GM12878 (cell line): ENCODE measurements at regions not wholly inside any gene's neighbourhood (a gene's known extent, or its start where the extent isn't known, plus 50 kb on each side); places are given as distances from the start of the nearest gene placed in this dataset.

ENCODE experiments used
- ATAC-seq: fragments of 200-7000 bp; cut with Tn5 transposase; 3 replicates; pipeline ENCODE4 v1.9.1; 2020; ENCODE audit warnings: mild to moderate bottlenecking, moderate library complexity
- BruUV-seq: library from RNA; stranded (reverse); fragments of 400-500 nt; replicated peaks from 2 replicates; lab custom pipeline; 2021; lab: Mats Ljungman, UMichigan
- CTCF ChIA-PET: fragments of 300-600 bp; sonication (Branson Sonifier 250); formaldehyde crosslinking; extraction: SDS; loops from one replicate; lab custom pipeline; 2021; ENCODE audit warnings: inconsistent platforms; lab: Yijun Ruan, JAX
- POLR2A ChIA-PET: fragments of 350-600 bp; formaldehyde crosslinking; extraction: SDS; loops from one replicate; lab custom pipeline; 2021; ENCODE audit warnings: inconsistent platforms; lab: Charles Lee
- RAD21 ChIA-PET: fragments of 300-600 bp; sonication (Branson Sonifier 250); formaldehyde crosslinking; loops from one replicate; lab custom pipeline; 2023; ENCODE audit warnings: antibody characterized with exemption; ENCODE audit not compliant: unreplicated experiment; lab: Charles Lee
- SMC1A ChIA-PET: fragments of 300-600 bp; sonication (Branson Sonifier 250); formaldehyde crosslinking; loops from one replicate; lab custom pipeline; 2023; ENCODE audit not compliant: unreplicated experiment, uncharacterized antibody; lab: Charles Lee
- DNase-seq: peaks from one replicate; pipeline ENCODE4 v3.0.0-alpha.2; 2011; ENCODE audit warnings: low read depth, low spot score
- FAIRE-seq: peaks from 3 replicates; lab custom pipeline; 2011; peaks lifted over from hg19 to GRCh38; lab: Jason Lieb, UNC
- H2AFZ ChIP-seq: 2 replicates; pipeline ENCODE4 v1.6.0; 2011; ENCODE audit warnings: low read depth, low read length, control low read depth; ENCODE audit not compliant: control insufficient read depth
- H3K27ac ChIP-seq: 2 replicates; pipeline ENCODE4 v1.5.1; 2011; ENCODE audit warnings: control low read depth; ENCODE audit not compliant: control insufficient read depth, insufficient read depth
- H3K27me3 ChIP-seq, 2 experiments: replicated peaks in 1 of 2; 2 replicates each; pipeline versions ENCODE4 v1.6.0 to v1.6.1; 2011; ENCODE audit warnings: low read length in 1 of 2; ENCODE audit not compliant: control insufficient read depth in 2 of 2, insufficient read depth in 2 of 2
- H3K36me3 ChIP-seq, 2 experiments: 2 replicates each; pipeline ENCODE4 v1.5.1; 2011; ENCODE audit warnings: low read length in 1 of 2; ENCODE audit not compliant: control insufficient read depth in 2 of 2, insufficient read depth in 2 of 2
- H3K4me1 ChIP-seq: 2 replicates; pipeline ENCODE4 v1.6.1; 2011; ENCODE audit warnings: mild to moderate bottlenecking, low read length, moderate library complexity, mixed read lengths; ENCODE audit not compliant: control insufficient read depth, insufficient read depth
- H3K4me2 ChIP-seq: 2 replicates; pipeline ENCODE4 v1.6.0; 2011; ENCODE audit warnings: control low read depth; ENCODE audit not compliant: control insufficient read depth, insufficient read depth
- H3K4me3 ChIP-seq: fragments of 200-600 bp; sonication (generic); 2 replicates; pipeline ENCODE4 v1.5.1; 2016
- H3K79me2 ChIP-seq: 2 replicates; pipeline ENCODE4 v1.6.0; 2011; ENCODE audit warnings: low read length; ENCODE audit not compliant: control insufficient read depth, insufficient read depth
- H3K9ac ChIP-seq: 2 replicates; pipeline ENCODE4 v1.8.0; 2011; ENCODE audit warnings: low read length, control low read depth, mixed read lengths; ENCODE audit not compliant: control insufficient read depth, insufficient read depth
- H3K9me3 ChIP-seq: replicated peaks from 3 replicates; pipeline ENCODE4 v1.5.1; 2011; ENCODE audit warnings: mild to moderate bottlenecking, low read length; ENCODE audit not compliant: control insufficient read depth, insufficient read depth
- H4K20me1 ChIP-seq: 2 replicates; pipeline ENCODE4 v1.6.0; 2011; ENCODE audit not compliant: control insufficient read depth, insufficient read depth
- ATF3 ChIP-seq: IDR thresholded peaks from 2 replicates; pipeline ENCODE4 v1.6.1; 2011; ENCODE audit warnings: low read depth, mild to moderate bottlenecking, low read length, moderate library complexity, borderline replicate concordance; ENCODE audit errors: extremely low read depth
- BHLHE40 ChIP-seq, 2 experiments: fragments of 450-650 bp in 1 of 2; IDR thresholded peaks; 2 replicates each; pipeline ENCODE4 v1.6.1; 2011 to 2017; ENCODE audit warnings: low read depth in 2 of 2, borderline replicate concordance in 1 of 2, improper control_type of control experiment in 1 of 2, low read length in 1 of 2, mild to moderate bottlenecking in 1 of 2
- CBX5 ChIP-seq: sonication (generic); IDR thresholded peaks from 2 replicates; pipeline ENCODE4 v1.6.1; 2016; ENCODE audit warnings: low read depth, moderate library complexity, mild to moderate bottlenecking, inconsistent platforms
- CREM ChIP-seq: IDR thresholded peaks from 2 replicates; pipeline ENCODE4 v1.6.1; 2014; ENCODE audit warnings: antibody characterized with exemption, low read depth
- HCFC1 ChIP-seq: fragments of 150-350 bp; IDR thresholded peaks from 2 replicates; pipeline ENCODE4 v1.6.1; 2014; ENCODE audit warnings: low read length
- IKZF1 ChIP-seq: fragments of 450-650 bp; conservative IDR thresholded peaks from 2 replicates; pipeline ENCODE4 v1.6.1; 2017; ENCODE audit warnings: antibody characterized with exemption, mild to moderate bottlenecking
- MTA2 ChIP-seq: fragments of 450-650 bp; IDR thresholded peaks from 2 replicates; pipeline ENCODE4 v1.6.1; 2016; ENCODE audit warnings: low read depth, mild to moderate bottlenecking, moderate library complexity
- NBN ChIP-seq: fragments of 450-650 bp; IDR thresholded peaks from 2 replicates; pipeline ENCODE4 v1.6.1; 2016
- NKRF ChIP-seq: fragments of 450-650 bp; conservative IDR thresholded peaks from 2 replicates; pipeline ENCODE4 v1.6.1; 2017; ENCODE audit warnings: mild to moderate bottlenecking, moderate library complexity
- NR2C1 ChIP-seq: fragments of 450-650 bp; IDR thresholded peaks from 2 replicates; pipeline ENCODE4 v1.6.1; 2017; ENCODE audit warnings: antibody characterized with exemption, mild to moderate bottlenecking, moderate library complexity
- NR2F1 ChIP-seq: fragments of 450-650 bp; conservative IDR thresholded peaks from 2 replicates; pipeline ENCODE4 v1.6.1; 2017; ENCODE audit warnings: mild to moderate bottlenecking
- PML ChIP-seq: IDR thresholded peaks from 2 replicates; pipeline ENCODE4 v1.6.1; 2012; ENCODE audit warnings: low read length, inconsistent platforms
- POLR2AphosphoS5 ChIP-seq: IDR thresholded peaks from 2 replicates; pipeline ENCODE4 v1.6.1; 2011; ENCODE audit warnings: mild to moderate bottlenecking, low read length, inconsistent platforms
- SIX5 ChIP-seq: IDR thresholded peaks from 2 replicates; pipeline ENCODE4 v1.6.1; 2011; ENCODE audit warnings: mild to moderate bottlenecking, low read depth, low read length, moderate library complexity; ENCODE audit not compliant: severe bottlenecking
- SPI1 ChIP-seq: IDR thresholded peaks from 2 replicates; pipeline ENCODE4 v1.6.1; 2011; ENCODE audit warnings: low read depth, mild to moderate bottlenecking, low read length, moderate library complexity, borderline replicate concordance; ENCODE audit not compliant: insufficient read depth
- TCF3 ChIP-seq: IDR thresholded peaks from 2 replicates; pipeline ENCODE4 v1.6.1; 2012; ENCODE audit warnings: low read depth, mild to moderate bottlenecking, low read length, borderline replicate concordance; ENCODE audit not compliant: insufficient read depth
- YBX1 ChIP-seq: fragments of 450-650 bp; IDR thresholded peaks from 2 replicates; pipeline ENCODE4 v1.6.1; 2016; ENCODE audit warnings: antibody characterized with exemption
- WGBS: methylation state at CpG from one replicate; pipeline ENCODE4 v1.1.6; 2016; ENCODE audit warnings: low lambda C conversion rate; ENCODE audit not compliant: insufficient replicate concordance, insufficient coverage; ENCODE audit errors: missing lambda C conversion rate; 5-methylcytosine and 5-hydroxymethylcytosine counted together
- in situ Hi-C: fragments of 300-500 bp; cut with MboI; formaldehyde crosslinking; loops from 9 replicates; pipeline ENCODE4 v1.14.3; 2018; ENCODE audit warnings: mixed read lengths
- intact Hi-C: fragments of 100-400 bp; cut with micrococcal nuclease; formaldehyde crosslinking; loops from one replicate; pipeline ENCODE4 v1.14.2; 2022; ENCODE audit not compliant: unreplicated experiment
- TF ChIP-seq, protein P1 (sequence below): fragments of 450-650 bp; IDR thresholded peaks from 2 replicates; pipeline ENCODE4 v1.6.1; 2017; ENCODE audit warnings: mild to moderate bottlenecking, moderate library complexity
- TF ChIP-seq, protein P2 (sequence below): IDR thresholded peaks from 2 replicates; pipeline ENCODE4 v1.6.1; 2011; ENCODE audit warnings: low read depth, low read length, improper control_type of control experiment, borderline replicate concordance

- FAIRE-seq = no peak
- SMC1A ChIA-PET = interaction anchor here (2.1 kb wide), 1 partner anchor 615 kb away, joined by 9 read pairs; no protein-coding TSS in a partner anchor
Measured at GRCh38 chr6:119965900-119966299, 616.3 kb upstream of the MAN1A1 start.

More at GRCh38 chr6:119965900-119966299, 616.3 kb upstream of the MAN1A1 start:
- ChIA-PET CTCF (interaction anchor here (0.6 to 1.9 kb wide), 4 partner anchors 8 to 224 kb away, joined by 3 to 7 read pairs (median 5); no protein-coding TSS in a partner anchor), POLR2A (no interaction called here), RAD21 (no interaction called here)
- no peak for DNase-seq
- Histone ChIP-seq H3K27ac (no peak overlapping the region), H3K79me2 (no peaks in the 10 kb centered on the region), H3K9ac (no peak overlapping the region), H3K4me2 (no peak overlapping the region), H3K27me3 (no peaks in the 10 kb centered on the region), H2AFZ (no peak overlapping the region), H4K20me1 (no peaks in the 10 kb centered on the region), H3K4me3 (no peak overlapping the region), H3K9me3 (no peaks in the 10 kb centered on the region), H3K36me3 (no peaks in the 10 kb centered on the region), H3K4me1 (no peaks in the 10 kb centered on the region)
- in situ Hi-C loops (no loop called here), intact Hi-C loops (no loop called here)
- TF ChIP-seq YBX1 (no peak), SPI1 (no peak), CBX5 (no peak), ATF3 (no peak), SIX5 (no peak), NKRF (no peak), MTA2 (no peak), NR2F1 (no peak), NBN (no peak), POLR2AphosphoS5 (no peak), IKZF1 (no peak), NR2C1 (no peak), HCFC1 (no peak), PML (no peak), BHLHE40 (IDR thresholded peaks at IDR 0.05; ENCODE audit: borderline replicate concordance in 1 of 2, low read depth in 2 of 2, low read length in 1 of 2) (no peak), TCF3 (no peak), CREM (no peak)
- TF ChIP-seq, protein P1, sequence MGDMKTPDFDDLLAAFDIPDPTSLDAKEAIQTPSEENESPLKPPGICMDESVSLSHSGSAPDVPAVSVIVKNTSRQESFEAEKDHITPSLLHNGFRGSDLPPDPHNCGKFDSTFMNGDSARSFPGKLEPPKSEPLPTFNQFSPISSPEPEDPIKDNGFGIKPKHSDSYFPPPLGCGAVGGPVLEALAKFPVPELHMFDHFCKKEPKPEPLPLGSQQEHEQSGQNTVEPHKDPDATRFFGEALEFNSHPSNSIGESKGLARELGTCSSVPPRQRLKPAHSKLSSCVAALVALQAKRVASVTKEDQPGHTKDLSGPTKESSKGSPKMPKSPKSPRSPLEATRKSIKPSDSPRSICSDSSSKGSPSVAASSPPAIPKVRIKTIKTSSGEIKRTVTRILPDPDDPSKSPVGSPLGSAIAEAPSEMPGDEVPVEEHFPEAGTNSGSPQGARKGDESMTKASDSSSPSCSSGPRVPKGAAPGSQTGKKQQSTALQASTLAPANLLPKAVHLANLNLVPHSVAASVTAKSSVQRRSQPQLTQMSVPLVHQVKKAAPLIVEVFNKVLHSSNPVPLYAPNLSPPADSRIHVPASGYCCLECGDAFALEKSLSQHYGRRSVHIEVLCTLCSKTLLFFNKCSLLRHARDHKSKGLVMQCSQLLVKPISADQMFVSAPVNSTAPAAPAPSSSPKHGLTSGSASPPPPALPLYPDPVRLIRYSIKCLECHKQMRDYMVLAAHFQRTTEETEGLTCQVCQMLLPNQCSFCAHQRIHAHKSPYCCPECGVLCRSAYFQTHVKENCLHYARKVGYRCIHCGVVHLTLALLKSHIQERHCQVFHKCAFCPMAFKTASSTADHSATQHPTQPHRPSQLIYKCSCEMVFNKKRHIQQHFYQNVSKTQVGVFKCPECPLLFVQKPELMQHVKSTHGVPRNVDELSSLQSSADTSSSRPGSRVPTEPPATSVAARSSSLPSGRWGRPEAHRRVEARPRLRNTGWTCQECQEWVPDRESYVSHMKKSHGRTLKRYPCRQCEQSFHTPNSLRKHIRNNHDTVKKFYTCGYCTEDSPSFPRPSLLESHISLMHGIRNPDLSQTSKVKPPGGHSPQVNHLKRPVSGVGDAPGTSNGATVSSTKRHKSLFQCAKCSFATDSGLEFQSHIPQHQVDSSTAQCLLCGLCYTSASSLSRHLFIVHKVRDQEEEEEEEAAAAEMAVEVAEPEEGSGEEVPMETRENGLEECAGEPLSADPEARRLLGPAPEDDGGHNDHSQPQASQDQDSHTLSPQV = no peak
- TF ChIP-seq, protein P2, sequence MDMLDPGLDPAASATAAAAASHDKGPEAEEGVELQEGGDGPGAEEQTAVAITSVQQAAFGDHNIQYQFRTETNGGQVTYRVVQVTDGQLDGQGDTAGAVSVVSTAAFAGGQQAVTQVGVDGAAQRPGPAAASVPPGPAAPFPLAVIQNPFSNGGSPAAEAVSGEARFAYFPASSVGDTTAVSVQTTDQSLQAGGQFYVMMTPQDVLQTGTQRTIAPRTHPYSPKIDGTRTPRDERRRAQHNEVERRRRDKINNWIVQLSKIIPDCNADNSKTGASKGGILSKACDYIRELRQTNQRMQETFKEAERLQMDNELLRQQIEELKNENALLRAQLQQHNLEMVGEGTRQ = no peak
- ATAC-seq = no peak
- BruUV-seq = no TSS peak
- 62% methylated on average over 10 of the region's 10 CpGs for WGBS
